ENCODE measurements at regions not wholly inside any gene's neighbourhood (a gene's known extent, or its start where the extent isn't known, plus 50 kb on each side); places are given as distances from the start of the nearest gene placed in this dataset.
"Not testable (repeated sequence)": the region's sequence is repeated elsewhere in the genome, so short reads cannot be mapped to it uniquely, and the experiment has no call there.

GRCh38 chr6:137399881-137400443 is 94.2 kb downstream of the OLIG3 start:
- no peak for DNase-seq (ENCODE audit: low read depth in 2 of 2)

- DNase-seq (ENCODE audit: low read depth in 2 of 2) = no peak
Measured at GRCh38 chr6:137395316-137395715, 98.9 kb downstream of the OLIG3 start.

GRCh38 chr6:137391061-137391814 is 103.0 kb downstream of the OLIG3 start:
- DNase-seq (ENCODE audit: low read depth in 2 of 2) = no peak

- DNase-seq (ENCODE audit: low read depth in 2 of 2) = no peak
Measured at GRCh38 chr6:137390334-137390733, 103.9 kb downstream of the OLIG3 start.

GRCh38 chr6:137389150-137389704 is 105.0 kb downstream of the OLIG3 start:
- DNase-seq (ENCODE audit: low read depth in 2 of 2) = peak; percentile 39 to 75

- no peak for DNase-seq (ENCODE audit: low read depth in 2 of 2)
Measured at GRCh38 chr6:137387096-137387764, 107.0 kb downstream of the OLIG3 start.

GRCh38 chr6:137383287-137383686 is 110.9 kb downstream of the OLIG3 start:
- DNase-seq (ENCODE audit: low read depth in 2 of 2) = not testable (repeated sequence)

- DNase-seq (ENCODE audit: low read depth in 2 of 2) = no peak
Measured at GRCh38 chr6:137378090-137378369, 116.2 kb downstream of the OLIG3 start.

- no peak for DNase-seq (ENCODE audit: low read depth in 2 of 2)
Measured at GRCh38 chr6:137373296-137373695, 120.9 kb downstream of the OLIG3 start.

- DNase-seq (ENCODE audit: low read depth in 2 of 2) = no peak
Measured at GRCh38 chr6:137372532-137372931, 121.7 kb downstream of the OLIG3 start.

GRCh38 chr6:137371634-137372016 is 122.6 kb downstream of the OLIG3 start:
- no peak for DNase-seq (ENCODE audit: low read depth in 2 of 2)

- DNase-seq (ENCODE audit: low read depth in 2 of 2) = no peak
Measured at GRCh38 chr6:137370871-137371633, 123.1 kb downstream of the OLIG3 start.

GRCh38 chr6:137369136-137369535 is 125.1 kb downstream of the OLIG3 start:
- no peak for DNase-seq (ENCODE audit: low read depth in 2 of 2)

- no peak for DNase-seq (ENCODE audit: low read depth in 2 of 2)
Measured at GRCh38 chr6:137365707-137366437, 128.3 kb downstream of the OLIG3 start.

- DNase-seq (ENCODE audit: low read depth in 2 of 2) = no peak
Measured at GRCh38 chr6:137363805-137364138, 130.4 kb downstream of the OLIG3 start.

- DNase-seq (ENCODE audit: low read depth in 2 of 2) = no peak
Measured at GRCh38 chr6:137362878-137363804, 131.1 kb downstream of the OLIG3 start.

- no peak for DNase-seq (ENCODE audit: low read depth in 2 of 2)
Measured at GRCh38 chr6:137361701-137362100, 132.5 kb downstream of the OLIG3 start.

- DNase-seq (ENCODE audit: low read depth in 2 of 2) = no peak
Measured at GRCh38 chr6:137358273-137358672, 135.9 kb downstream of the OLIG3 start.

GRCh38 chr6:137357948-137358266 is 136.3 kb downstream of the OLIG3 start:
- no peak for DNase-seq (ENCODE audit: low read depth in 2 of 2)

- DNase-seq (ENCODE audit: low read depth in 2 of 2) = no peak
Measured at GRCh38 chr6:137357263-137357947, 136.8 kb downstream of the OLIG3 start.
